VCaP (cell line): ENCODE measurements at regions not wholly inside any gene's neighbourhood (a gene's known extent, or its start where the extent isn't known, plus 50 kb on each side); places are given as distances from the start of the nearest gene placed in this dataset.

Source experiments
- H3K27ac ChIP-seq: fragments of 450-650 bp; 2 replicates; pipeline ENCODE4 v1.5.1; 2017
- CTCF ChIP-seq: fragments of 450-650 bp; conservative IDR thresholded peaks from 2 replicates; pipeline ENCODE4 v1.5.1; 2017; ENCODE audit warnings: mild to moderate bottlenecking, moderate library complexity

GRCh38 chr18:59990121-59990823, 90.5 kb downstream of the PMAIP1 start:
- H3K27ac ChIP-seq = no peak overlapping the region
- TF ChIP-seq CTCF = no peak

- peak; percentile 96 for TF ChIP-seq CTCF
- H3K27ac ChIP-seq = no peak overlapping the region
Observed at GRCh38 chr18:59988098-59988706, 88.4 kb downstream of the PMAIP1 start.

GRCh38 chr18:59987102-59987501, 87.3 kb downstream of the PMAIP1 start:
- no peak for TF ChIP-seq CTCF
- H3K27ac ChIP-seq = no peak overlapping the region

- H3K27ac ChIP-seq = no peak overlapping the region
- TF ChIP-seq CTCF = no peak
Observed at GRCh38 chr18:59986139-59986538, 86.3 kb downstream of the PMAIP1 start.

- no peak for TF ChIP-seq CTCF
- no peak overlapping the region for H3K27ac ChIP-seq
Observed at GRCh38 chr18:59985289-59985688, 85.5 kb downstream of the PMAIP1 start.

GRCh38 chr18:59983506-59983905, 83.7 kb downstream of the PMAIP1 start:
- H3K27ac ChIP-seq = no peak overlapping the region
- TF ChIP-seq CTCF = no peak

- no peak overlapping the region for H3K27ac ChIP-seq
- no peak for TF ChIP-seq CTCF
Observed at GRCh38 chr18:59980188-59980637, 80.4 kb downstream of the PMAIP1 start.
